ENCODE measurements at regions not wholly inside any gene's neighbourhood (a gene's known extent, or its start where the extent isn't known, plus 50 kb on each side); places are given as distances from the start of the nearest gene placed in this dataset.

DNA sequence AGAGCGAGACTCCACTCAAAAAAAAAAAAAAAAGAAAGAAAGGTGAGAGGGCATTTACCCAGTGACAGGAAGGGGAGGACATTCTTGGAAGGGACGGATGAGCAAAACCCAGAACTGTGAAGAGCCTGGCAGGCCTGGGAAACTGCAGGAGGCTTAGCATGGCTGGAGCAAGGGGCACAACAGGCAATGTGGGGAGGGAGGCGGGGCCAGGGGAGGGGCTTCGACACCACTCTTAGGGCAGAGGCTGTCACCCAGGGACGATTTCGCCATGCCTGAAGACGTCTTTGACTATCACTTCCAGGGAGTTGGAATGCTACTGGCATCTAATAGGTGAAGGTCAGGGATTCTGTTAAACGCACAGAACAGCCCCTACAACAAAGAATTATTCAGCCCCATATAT, 184.0 kb downstream of the HUNK start:
- no peak overlapping the region for H3K27ac ChIP-seq (ENCODE audit: low read depth)
- no peaks in the 10 kb centered on the region for H3K27me3 ChIP-seq (ENCODE audit: insufficient read depth)
- Mint-ChIP-seq H3K27me3 (ENCODE audit: insufficient read depth, low read depth, poor library complexity) (peaks cover under 1% of the 10 kb centered on the region), H3K27ac (no peak overlapping the region), H3K36me3 (ENCODE audit: low read depth) (peaks cover 2% of the 10 kb centered on the region; the same call in 1 of the 3 replicates), H3K4me3 (no peak overlapping the region), H3K4me1 (no peaks in the 10 kb centered on the region), H3K9me3 (peaks cover 9% of the 10 kb centered on the region)
- no peaks in the 10 kb centered on the region for H3K79me2 ChIP-seq (replicated peaks; ENCODE audit: insufficient read depth)
- DNase-seq (ENCODE audit: low spot score) (peak; percentile 74), ATAC-seq (peak; percentile 96)
- H4K20me1 ChIP-seq (replicated peaks; ENCODE audit: insufficient read depth) = no peaks in the 10 kb centered on the region
- no peaks in the 10 kb centered on the region for H3K4me1 ChIP-seq (ENCODE audit: insufficient read depth)
- H3K36me3 ChIP-seq (ENCODE audit: insufficient read depth) = no peaks in the 10 kb centered on the region
- H3F3A ChIP-seq (replicated peaks; ENCODE audit: low read depth) = no peaks in the 10 kb centered on the region
- no peak overlapping the region for H3K4me3 ChIP-seq
- TF ChIP-seq, protein P1, sequence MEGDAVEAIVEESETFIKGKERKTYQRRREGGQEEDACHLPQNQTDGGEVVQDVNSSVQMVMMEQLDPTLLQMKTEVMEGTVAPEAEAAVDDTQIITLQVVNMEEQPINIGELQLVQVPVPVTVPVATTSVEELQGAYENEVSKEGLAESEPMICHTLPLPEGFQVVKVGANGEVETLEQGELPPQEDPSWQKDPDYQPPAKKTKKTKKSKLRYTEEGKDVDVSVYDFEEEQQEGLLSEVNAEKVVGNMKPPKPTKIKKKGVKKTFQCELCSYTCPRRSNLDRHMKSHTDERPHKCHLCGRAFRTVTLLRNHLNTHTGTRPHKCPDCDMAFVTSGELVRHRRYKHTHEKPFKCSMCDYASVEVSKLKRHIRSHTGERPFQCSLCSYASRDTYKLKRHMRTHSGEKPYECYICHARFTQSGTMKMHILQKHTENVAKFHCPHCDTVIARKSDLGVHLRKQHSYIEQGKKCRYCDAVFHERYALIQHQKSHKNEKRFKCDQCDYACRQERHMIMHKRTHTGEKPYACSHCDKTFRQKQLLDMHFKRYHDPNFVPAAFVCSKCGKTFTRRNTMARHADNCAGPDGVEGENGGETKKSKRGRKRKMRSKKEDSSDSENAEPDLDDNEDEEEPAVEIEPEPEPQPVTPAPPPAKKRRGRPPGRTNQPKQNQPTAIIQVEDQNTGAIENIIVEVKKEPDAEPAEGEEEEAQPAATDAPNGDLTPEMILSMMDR (conservative IDR thresholded peaks at IDR 0.05; ENCODE audit: low read depth in 2 of 2) = no peak
- no peak for TF ChIP-seq ZNF331 (CRISPR knock-in tag; IDR thresholded peaks at IDR 0.05; ENCODE audit: low read depth)
- TF ChIP-seq, protein P2, sequence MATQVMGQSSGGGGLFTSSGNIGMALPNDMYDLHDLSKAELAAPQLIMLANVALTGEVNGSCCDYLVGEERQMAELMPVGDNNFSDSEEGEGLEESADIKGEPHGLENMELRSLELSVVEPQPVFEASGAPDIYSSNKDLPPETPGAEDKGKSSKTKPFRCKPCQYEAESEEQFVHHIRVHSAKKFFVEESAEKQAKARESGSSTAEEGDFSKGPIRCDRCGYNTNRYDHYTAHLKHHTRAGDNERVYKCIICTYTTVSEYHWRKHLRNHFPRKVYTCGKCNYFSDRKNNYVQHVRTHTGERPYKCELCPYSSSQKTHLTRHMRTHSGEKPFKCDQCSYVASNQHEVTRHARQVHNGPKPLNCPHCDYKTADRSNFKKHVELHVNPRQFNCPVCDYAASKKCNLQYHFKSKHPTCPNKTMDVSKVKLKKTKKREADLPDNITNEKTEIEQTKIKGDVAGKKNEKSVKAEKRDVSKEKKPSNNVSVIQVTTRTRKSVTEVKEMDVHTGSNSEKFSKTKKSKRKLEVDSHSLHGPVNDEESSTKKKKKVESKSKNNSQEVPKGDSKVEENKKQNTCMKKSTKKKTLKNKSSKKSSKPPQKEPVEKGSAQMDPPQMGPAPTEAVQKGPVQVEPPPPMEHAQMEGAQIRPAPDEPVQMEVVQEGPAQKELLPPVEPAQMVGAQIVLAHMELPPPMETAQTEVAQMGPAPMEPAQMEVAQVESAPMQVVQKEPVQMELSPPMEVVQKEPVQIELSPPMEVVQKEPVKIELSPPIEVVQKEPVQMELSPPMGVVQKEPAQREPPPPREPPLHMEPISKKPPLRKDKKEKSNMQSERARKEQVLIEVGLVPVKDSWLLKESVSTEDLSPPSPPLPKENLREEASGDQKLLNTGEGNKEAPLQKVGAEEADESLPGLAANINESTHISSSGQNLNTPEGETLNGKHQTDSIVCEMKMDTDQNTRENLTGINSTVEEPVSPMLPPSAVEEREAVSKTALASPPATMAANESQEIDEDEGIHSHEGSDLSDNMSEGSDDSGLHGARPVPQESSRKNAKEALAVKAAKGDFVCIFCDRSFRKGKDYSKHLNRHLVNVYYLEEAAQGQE (IDR thresholded peaks at IDR 0.05; ENCODE audit: unreplicated experiment) = no peak
- no peak for TF ChIP-seq STAT1 (IDR thresholded peaks at IDR 0.05; ENCODE audit: unreplicated experiment)
- TF ChIP-seq JUNB (IDR thresholded peaks at IDR 0.05; ENCODE audit: unreplicated experiment) = no peak
- TF ChIP-seq ZNF114 (CRISPR knock-in tag; IDR thresholded peaks at IDR 0.05) = no peak
- TF ChIP-seq NANOG (IDR thresholded peaks at IDR 0.05; ENCODE audit: borderline replicate concordance) = no peak
- no peak for TF ChIP-seq EZH2phosphoT487 (IDR thresholded peaks at IDR 0.05; ENCODE audit: unreplicated experiment)
- TF ChIP-seq POLR2AphosphoS5 (IDR thresholded peaks at IDR 0.05; ENCODE audit: low read depth) = no peak
- no peak for TF ChIP-seq CREB1 (CRISPR knock-in tag; IDR thresholded peaks at IDR 0.05; ENCODE audit: low read depth)
- TF ChIP-seq, protein P3, sequence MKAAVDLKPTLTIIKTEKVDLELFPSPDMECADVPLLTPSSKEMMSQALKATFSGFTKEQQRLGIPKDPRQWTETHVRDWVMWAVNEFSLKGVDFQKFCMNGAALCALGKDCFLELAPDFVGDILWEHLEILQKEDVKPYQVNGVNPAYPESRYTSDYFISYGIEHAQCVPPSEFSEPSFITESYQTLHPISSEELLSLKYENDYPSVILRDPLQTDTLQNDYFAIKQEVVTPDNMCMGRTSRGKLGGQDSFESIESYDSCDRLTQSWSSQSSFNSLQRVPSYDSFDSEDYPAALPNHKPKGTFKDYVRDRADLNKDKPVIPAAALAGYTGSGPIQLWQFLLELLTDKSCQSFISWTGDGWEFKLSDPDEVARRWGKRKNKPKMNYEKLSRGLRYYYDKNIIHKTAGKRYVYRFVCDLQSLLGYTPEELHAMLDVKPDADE (IDR thresholded peaks at IDR 0.05) = no peak
- TF ChIP-seq EZH2 (IDR thresholded peaks at IDR 0.05; ENCODE audit: low read depth, unreplicated experiment) = no peak
- TF ChIP-seq, protein P4, sequence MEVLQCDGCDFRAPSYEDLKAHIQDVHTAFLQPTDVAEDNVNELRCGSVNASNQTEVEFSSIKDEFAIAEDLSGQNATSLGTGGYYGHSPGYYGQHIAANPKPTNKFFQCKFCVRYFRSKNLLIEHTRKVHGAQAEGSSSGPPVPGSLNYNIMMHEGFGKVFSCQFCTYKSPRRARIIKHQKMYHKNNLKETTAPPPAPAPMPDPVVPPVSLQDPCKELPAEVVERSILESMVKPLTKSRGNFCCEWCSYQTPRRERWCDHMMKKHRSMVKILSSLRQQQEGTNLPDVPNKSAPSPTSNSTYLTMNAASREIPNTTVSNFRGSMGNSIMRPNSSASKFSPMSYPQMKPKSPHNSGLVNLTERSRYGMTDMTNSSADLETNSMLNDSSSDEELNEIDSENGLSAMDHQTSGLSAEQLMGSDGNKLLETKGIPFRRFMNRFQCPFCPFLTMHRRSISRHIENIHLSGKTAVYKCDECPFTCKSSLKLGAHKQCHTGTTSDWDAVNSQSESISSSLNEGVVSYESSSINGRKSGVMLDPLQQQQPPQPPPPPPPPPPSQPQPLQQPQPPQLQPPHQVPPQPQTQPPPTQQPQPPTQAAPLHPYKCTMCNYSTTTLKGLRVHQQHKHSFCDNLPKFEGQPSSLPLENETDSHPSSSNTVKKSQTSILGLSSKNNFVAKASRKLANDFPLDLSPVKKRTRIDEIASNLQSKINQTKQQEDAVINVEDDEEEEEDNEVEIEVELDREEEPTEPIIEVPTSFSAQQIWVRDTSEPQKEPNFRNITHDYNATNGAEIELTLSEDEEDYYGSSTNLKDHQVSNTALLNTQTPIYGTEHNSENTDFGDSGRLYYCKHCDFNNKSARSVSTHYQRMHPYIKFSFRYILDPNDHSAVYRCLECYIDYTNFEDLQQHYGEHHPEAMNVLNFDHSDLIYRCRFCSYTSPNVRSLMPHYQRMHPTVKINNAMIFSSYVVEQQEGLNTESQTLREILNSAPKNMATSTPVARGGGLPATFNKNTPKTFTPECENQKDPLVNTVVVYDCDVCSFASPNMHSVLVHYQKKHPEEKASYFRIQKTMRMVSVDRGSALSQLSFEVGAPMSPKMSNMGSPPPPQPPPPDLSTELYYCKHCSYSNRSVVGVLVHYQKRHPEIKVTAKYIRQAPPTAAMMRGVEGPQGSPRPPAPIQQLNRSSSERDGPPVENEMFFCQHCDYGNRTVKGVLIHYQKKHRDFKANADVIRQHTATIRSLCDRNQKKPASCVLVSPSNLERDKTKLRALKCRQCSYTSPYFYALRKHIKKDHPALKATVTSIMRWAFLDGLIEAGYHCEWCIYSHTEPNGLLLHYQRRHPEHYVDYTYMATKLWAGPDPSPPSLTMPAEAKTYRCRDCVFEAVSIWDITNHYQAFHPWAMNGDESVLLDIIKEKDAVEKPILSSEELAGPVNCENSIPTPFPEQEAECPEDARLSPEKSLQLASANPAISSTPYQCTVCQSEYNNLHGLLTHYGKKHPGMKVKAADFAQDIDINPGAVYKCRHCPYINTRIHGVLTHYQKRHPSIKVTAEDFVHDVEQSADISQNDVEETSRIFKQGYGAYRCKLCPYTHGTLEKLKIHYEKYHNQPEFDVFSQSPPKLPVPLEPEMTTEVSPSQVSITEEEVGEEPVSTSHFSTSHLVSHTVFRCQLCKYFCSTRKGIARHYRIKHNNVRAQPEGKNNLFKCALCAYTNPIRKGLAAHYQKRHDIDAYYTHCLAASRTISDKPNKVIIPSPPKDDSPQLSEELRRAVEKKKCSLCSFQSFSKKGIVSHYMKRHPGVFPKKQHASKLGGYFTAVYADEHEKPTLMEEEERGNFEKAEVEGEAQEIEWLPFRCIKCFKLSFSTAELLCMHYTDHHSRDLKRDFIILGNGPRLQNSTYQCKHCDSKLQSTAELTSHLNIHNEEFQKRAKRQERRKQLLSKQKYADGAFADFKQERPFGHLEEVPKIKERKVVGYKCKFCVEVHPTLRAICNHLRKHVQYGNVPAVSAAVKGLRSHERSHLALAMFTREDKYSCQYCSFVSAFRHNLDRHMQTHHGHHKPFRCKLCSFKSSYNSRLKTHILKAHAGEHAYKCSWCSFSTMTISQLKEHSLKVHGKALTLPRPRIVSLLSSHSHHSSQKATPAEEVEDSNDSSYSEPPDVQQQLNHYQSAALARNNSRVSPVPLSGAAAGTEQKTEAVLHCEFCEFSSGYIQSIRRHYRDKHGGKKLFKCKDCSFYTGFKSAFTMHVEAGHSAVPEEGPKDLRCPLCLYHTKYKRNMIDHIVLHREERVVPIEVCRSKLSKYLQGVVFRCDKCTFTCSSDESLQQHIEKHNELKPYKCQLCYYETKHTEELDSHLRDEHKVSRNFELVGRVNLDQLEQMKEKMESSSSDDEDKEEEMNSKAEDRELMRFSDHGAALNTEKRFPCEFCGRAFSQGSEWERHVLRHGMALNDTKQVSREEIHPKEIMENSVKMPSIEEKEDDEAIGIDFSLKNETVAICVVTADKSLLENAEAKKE (CRISPR knock-in tag; IDR thresholded peaks at IDR 0.05) = no peak
- no peak overlapping the region for H3K4me2 ChIP-seq
- H3K9me2 ChIP-seq (ENCODE audit: insufficient read depth) = peaks cover 8% of the 10 kb centered on the region
- peak overlapping the region; percentile 80 for H2AFZ ChIP-seq
